ENCODE measurements at regions not wholly inside any gene's neighbourhood (a gene's known extent, or its start where the extent isn't known, plus 50 kb on each side); places are given as distances from the start of the nearest gene placed in this dataset.

GRCh38 chr2:211132046-211132445, 575.6 kb downstream of the CPS1 start:
- no peaks in the 10 kb centered on the region for H3K4me1 ChIP-seq (ENCODE audit: control insufficient read depth in 1 of 2, insufficient read depth in 2 of 2, low read length in 2 of 2)
- Mint-ChIP-seq H3K27me3 (ENCODE audit: low read depth in 3 of 3) (no peaks in the 10 kb centered on the region), H3K36me3 (no peaks in the 10 kb centered on the region), H3K27ac (no peak overlapping the region), H3K4me1 (no peaks in the 10 kb centered on the region), H3K9me3 (peaks cover 0 to 3% (median 2%) of the 10 kb centered on the region in 7 donors), H3K4me3 (no peak overlapping the region)
- no peak for TF ChIP-seq CTCF (IDR thresholded peaks at IDR 0.05)
- H3K36me3 ChIP-seq (replicated peaks in 1 of 2; ENCODE audit: control insufficient read depth in 1 of 2, insufficient read depth in 2 of 2, low read length in 2 of 2): no peaks in the 10 kb centered on the region
- no peak for DNase-seq
- intact Hi-C loops (cut with micrococcal nuclease): no loop called here
- no peaks in the 10 kb centered on the region for H3K27me3 ChIP-seq (ENCODE audit: control insufficient read depth in 2 of 2, insufficient read depth in 2 of 2, low read length in 2 of 2)
- H3K27ac ChIP-seq (ENCODE audit: low read depth in 1 of 2, low read length in 2 of 2): no peak overlapping the region
- H3K79me2 ChIP-seq (ENCODE audit: insufficient read depth, low read length): no peaks in the 10 kb centered on the region
- H2AFZ ChIP-seq (ENCODE audit: insufficient read depth, low read depth, low read length, poor library complexity, severe bottlenecking): no peak overlapping the region
- no peaks in the 10 kb centered on the region for H4K20me1 ChIP-seq (ENCODE audit: insufficient read depth, low read length)
- H3K4me3 ChIP-seq (replicated peaks in 1 of 3; ENCODE audit: low read depth in 2 of 3, low read length in 3 of 3): no peak overlapping the region
- H3K9me3 ChIP-seq (replicated peaks in 1 of 2; ENCODE audit: control insufficient read depth in 1 of 2, insufficient read depth in 1 of 2, low read length in 2 of 2): no peaks in the 10 kb centered on the region
- no peak overlapping the region for H3K4me2 ChIP-seq (replicated peaks; ENCODE audit: extremely low read depth, low read length, poor library complexity, severe bottlenecking)
- no peak overlapping the region for H3K9ac ChIP-seq (ENCODE audit: insufficient read depth, low read length, poor library complexity, severe bottlenecking)
- 90% methylated on average over 1 of the region's 2 CpGs for WGBS (ENCODE audit: insufficient coverage)

GRCh38 chr2:211132573-211132972, 576.2 kb downstream of the CPS1 start:
- no peak overlapping the region for H3K4me3 Mint-ChIP-seq
- no CpG with 5 or more reads among the region's 2 CpGs for whole genome bisulfite sequencing (ENCODE audit: insufficient coverage)
- H3K36me3 ChIP-seq (replicated peaks in 1 of 2; ENCODE audit: control insufficient read depth in 1 of 2, insufficient read depth in 2 of 2, low read length in 2 of 2): no peaks in the 10 kb centered on the region
- peaks cover 0 to 3% (median 2%) of the 10 kb centered on the region in 7 donors for H3K9me3 Mint-ChIP-seq
- H3K4me1 ChIP-seq (ENCODE audit: control insufficient read depth in 1 of 2, insufficient read depth in 2 of 2, low read length in 2 of 2): no peaks in the 10 kb centered on the region
- no peak overlapping the region for H2AFZ ChIP-seq (ENCODE audit: insufficient read depth, low read depth, low read length, poor library complexity, severe bottlenecking)
- intact Hi-C loops (cut with micrococcal nuclease): no loop called here
- TF ChIP-seq CTCF (IDR thresholded peaks at IDR 0.05): no peak
- H3K4me2 ChIP-seq (replicated peaks; ENCODE audit: extremely low read depth, low read length, poor library complexity, severe bottlenecking): no peak overlapping the region
- DNase-seq: no peak
- no peaks in the 10 kb centered on the region for H4K20me1 ChIP-seq (ENCODE audit: insufficient read depth, low read length)
- no peaks in the 10 kb centered on the region for H3K36me3 Mint-ChIP-seq
- no peak overlapping the region for H3K27ac Mint-ChIP-seq
- no peaks in the 10 kb centered on the region for H3K79me2 ChIP-seq (ENCODE audit: insufficient read depth, low read length)
- H3K9ac ChIP-seq (ENCODE audit: insufficient read depth, low read length, poor library complexity, severe bottlenecking): no peak overlapping the region
- H3K27me3 Mint-ChIP-seq (ENCODE audit: low read depth in 3 of 3): no peaks in the 10 kb centered on the region
- no peak overlapping the region for H3K27ac ChIP-seq (ENCODE audit: low read depth in 1 of 2, low read length in 2 of 2)
- no peaks in the 10 kb centered on the region for H3K9me3 ChIP-seq (replicated peaks in 1 of 2; ENCODE audit: control insufficient read depth in 1 of 2, insufficient read depth in 1 of 2, low read length in 2 of 2)
- no peak overlapping the region for H3K4me3 ChIP-seq (replicated peaks in 1 of 3; ENCODE audit: low read depth in 2 of 3, low read length in 3 of 3)
- no peaks in the 10 kb centered on the region for H3K4me1 Mint-ChIP-seq
- H3K27me3 ChIP-seq (ENCODE audit: control insufficient read depth in 2 of 2, insufficient read depth in 2 of 2, low read length in 2 of 2): no peaks in the 10 kb centered on the region
